Endothelial cell (in vitro differentiated cells): ENCODE measurements at regions not wholly inside any gene's neighbourhood (a gene's known extent, or its start where the extent isn't known, plus 50 kb on each side); places are given as distances from the start of the nearest gene placed in this dataset.

ENCODE experiments used
- DNase-seq: peaks from one replicate; pipeline ENCODE4 v3.0.0; 2021; ENCODE audit warnings: low spot score
- H3K27ac Mint-ChIP-seq: one replicate; pipeline ENCODE4 v1.8.0; 2021; ENCODE audit warnings: mixed read lengths, inconsistent platforms; ENCODE audit not compliant: unreplicated experiment
- H3K27me3 Mint-ChIP-seq: one replicate; pipeline ENCODE4 v1.8.0; 2021; ENCODE audit warnings: mild to moderate bottlenecking, moderate library complexity, mixed read lengths, inconsistent platforms; ENCODE audit not compliant: unreplicated experiment
- H3K36me3 Mint-ChIP-seq: one replicate; pipeline ENCODE4 v1.8.0; 2021; ENCODE audit warnings: mild to moderate bottlenecking, low read depth, mixed read lengths, inconsistent platforms; ENCODE audit not compliant: unreplicated experiment
- H3K4me1 Mint-ChIP-seq: one replicate; pipeline ENCODE4 v1.8.0; 2021; ENCODE audit warnings: mild to moderate bottlenecking, mixed read lengths, inconsistent platforms; ENCODE audit not compliant: unreplicated experiment
- H3K4me3 Mint-ChIP-seq: one replicate; pipeline ENCODE4 v1.8.0; 2021; ENCODE audit warnings: mild to moderate bottlenecking, mixed read lengths, inconsistent platforms; ENCODE audit not compliant: unreplicated experiment
- H3K9me3 Mint-ChIP-seq: one replicate; pipeline ENCODE4 v1.8.0; 2021; ENCODE audit warnings: mixed read lengths, inconsistent platforms; ENCODE audit not compliant: unreplicated experiment
- CTCF ChIP-seq: fragments of 200-600 bp; sonication (generic); IDR thresholded peaks from one replicate; pipeline ENCODE4 v1.5.0; 2021; ENCODE audit warnings: antibody characterized with exemption; ENCODE audit not compliant: unreplicated experiment

GRCh38 chr1:172980971-172981370 is 69.8 kb downstream of the TNFSF18 start:
- no peak overlapping the region for H3K27ac Mint-ChIP-seq
- no peaks in the 10 kb centered on the region for H3K27me3 Mint-ChIP-seq
- DNase-seq, result no peak

More at GRCh38 chr1:172980971-172981370, 69.8 kb downstream of the TNFSF18 start:
- no peaks in the 10 kb centered on the region for H3K36me3 Mint-ChIP-seq
- no peaks in the 10 kb centered on the region for H3K9me3 Mint-ChIP-seq
- H3K4me3 Mint-ChIP-seq, result no peak overlapping the region
- no peak for TF ChIP-seq CTCF
- no peaks in the 10 kb centered on the region for H3K4me1 Mint-ChIP-seq
